GM12864 (cell line): ENCODE measurements at regions not wholly inside any gene's neighbourhood (a gene's known extent, or its start where the extent isn't known, plus 50 kb on each side); places are given as distances from the start of the nearest gene placed in this dataset.

Experiments used
- DNase-seq: peaks from one replicate; pipeline ENCODE4 v3.0.0-alpha.2; 2011; ENCODE audit warnings: low read depth
- H3K4me3 ChIP-seq: 2 replicates; pipeline ENCODE4 v1.5.1; 2011; ENCODE audit warnings: mild to moderate bottlenecking, low read depth, low read length, control low read depth
- TF ChIP-seq, protein P1 (sequence below): IDR thresholded peaks from 2 replicates; pipeline ENCODE4 v1.5.1; 2011; ENCODE audit warnings: low read depth, mild to moderate bottlenecking, moderate library complexity, low read length, control low read depth, inconsistent platforms; ENCODE audit errors: missing control alignments

DNA sequence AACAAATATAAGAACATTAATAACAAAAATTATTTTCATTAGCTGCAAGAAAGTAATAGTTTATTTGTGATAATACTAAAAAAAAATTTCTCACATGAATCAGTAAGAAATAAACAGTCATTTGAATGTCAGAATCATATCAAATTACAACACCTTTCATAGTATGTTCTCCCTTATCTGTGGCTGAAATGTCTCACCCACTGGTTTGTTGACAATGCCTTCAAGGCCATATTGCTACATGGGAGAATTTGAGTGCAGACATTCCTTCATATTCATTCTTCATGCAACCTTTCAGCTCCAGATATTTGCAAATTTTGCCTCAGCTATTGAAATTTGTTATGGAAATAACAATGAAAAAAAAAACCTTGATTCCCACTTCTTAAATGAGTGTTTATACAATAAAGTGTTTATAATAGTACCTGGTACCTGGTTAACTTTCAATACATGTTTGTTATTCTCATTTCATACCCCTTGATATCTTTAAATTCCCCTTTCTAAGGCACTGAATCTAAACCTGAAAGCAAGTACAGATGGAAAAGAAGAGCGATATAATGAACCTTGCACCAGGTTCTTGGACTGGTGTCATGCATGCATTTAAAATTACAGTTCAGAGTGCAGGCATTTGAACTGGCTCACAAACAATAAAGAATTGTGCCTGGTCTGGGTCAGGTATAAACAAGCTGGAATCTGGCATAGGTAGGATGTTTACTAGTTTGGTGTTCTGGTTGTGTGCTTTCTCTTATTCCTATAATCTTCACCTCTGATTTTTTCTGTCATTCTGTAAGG is 242.2 kb upstream of the ADGRL2 start:
- H3K4me3 ChIP-seq: no peak overlapping the region
- TF ChIP-seq, protein P1, sequence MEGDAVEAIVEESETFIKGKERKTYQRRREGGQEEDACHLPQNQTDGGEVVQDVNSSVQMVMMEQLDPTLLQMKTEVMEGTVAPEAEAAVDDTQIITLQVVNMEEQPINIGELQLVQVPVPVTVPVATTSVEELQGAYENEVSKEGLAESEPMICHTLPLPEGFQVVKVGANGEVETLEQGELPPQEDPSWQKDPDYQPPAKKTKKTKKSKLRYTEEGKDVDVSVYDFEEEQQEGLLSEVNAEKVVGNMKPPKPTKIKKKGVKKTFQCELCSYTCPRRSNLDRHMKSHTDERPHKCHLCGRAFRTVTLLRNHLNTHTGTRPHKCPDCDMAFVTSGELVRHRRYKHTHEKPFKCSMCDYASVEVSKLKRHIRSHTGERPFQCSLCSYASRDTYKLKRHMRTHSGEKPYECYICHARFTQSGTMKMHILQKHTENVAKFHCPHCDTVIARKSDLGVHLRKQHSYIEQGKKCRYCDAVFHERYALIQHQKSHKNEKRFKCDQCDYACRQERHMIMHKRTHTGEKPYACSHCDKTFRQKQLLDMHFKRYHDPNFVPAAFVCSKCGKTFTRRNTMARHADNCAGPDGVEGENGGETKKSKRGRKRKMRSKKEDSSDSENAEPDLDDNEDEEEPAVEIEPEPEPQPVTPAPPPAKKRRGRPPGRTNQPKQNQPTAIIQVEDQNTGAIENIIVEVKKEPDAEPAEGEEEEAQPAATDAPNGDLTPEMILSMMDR: no peak
- DNase-seq: no peak

DNA sequence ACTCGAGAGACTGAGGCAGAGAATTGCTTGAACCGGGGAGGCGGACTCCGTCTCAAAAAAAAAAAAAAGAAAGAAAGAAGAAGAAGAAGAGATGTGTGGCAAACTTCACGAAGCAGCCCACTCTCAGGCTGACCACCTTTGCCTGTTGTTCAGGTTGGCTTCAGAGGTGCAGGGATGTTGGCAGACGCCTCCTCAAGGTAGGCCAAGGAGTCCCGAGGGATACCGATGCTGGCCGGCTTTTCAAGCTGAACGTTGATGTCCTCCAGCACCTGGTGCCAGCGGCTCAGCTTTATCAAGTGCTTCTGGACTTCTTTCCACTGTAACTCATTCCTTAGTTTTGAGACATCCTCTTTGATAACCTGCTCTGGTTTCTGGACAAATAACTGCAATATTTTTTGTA is 243.8 kb upstream of the ADGRL2 start:
- no peak overlapping the region for H3K4me3 ChIP-seq
- DNase-seq: no peak
- TF ChIP-seq, protein P1: no peak

DNA sequence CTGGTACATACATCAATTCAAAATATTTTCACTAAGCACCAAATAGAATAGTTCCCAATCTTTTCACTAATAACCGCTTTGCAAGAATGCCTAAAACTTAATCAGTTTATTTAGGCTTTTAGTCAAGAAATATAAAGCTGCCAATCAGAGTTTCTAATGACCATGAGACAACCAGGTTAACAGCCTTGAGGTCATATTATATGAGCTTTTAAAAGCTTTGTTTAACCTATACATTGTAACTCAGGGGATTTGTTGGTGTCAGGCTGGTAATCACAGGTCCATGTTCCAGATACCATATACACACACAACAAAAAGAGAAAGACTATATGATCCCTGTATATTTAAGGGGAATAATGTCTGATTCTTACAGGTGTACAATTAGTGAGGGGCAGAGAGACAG is 246.2 kb upstream of the ADGRL2 start:
- no peak for DNase-seq
- H3K4me3 ChIP-seq: no peak overlapping the region
- TF ChIP-seq, protein P1: no peak

DNA sequence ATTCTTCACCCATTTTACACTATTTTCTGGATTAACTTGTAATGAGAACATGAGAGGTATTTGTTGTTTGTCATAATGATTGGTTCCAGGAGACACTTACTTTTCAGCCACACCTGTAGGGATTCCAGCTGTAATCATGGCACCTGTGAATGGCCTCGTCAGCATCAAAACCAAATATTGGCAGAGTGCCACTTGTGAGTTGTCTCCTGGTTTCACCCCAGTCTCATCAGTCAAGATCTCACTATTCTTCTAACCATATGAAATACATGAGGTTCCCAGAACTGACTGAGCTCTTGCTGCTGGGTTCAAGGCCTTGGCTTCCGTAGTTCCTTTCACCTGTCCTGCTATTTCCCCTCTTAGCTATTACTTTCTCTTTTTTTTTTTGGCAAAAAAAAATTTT is 246.6 kb upstream of the ADGRL2 start:
- TF ChIP-seq, protein P1: no peak
- H3K4me3 ChIP-seq: no peak overlapping the region
- DNase-seq: no peak

DNA sequence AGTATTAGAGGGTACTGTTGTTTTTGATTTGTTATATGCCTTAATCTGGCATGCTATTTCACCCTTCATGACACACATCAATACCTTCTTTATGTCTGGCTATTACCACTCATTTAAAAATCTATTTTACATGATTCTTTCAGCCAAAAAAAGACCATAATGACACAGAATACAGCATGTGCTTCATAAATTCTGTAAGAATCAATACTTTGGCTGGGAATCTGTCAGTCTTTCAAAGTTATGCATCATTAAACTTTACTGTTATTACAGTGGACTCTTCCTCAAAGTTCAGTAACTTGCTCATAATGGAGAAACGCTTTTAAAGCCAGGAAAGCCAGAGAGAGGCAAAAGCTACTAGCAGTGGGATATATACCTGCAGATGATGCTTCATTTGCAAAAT is 247.2 kb upstream of the ADGRL2 start:
- H3K4me3 ChIP-seq: no peak overlapping the region

DNA sequence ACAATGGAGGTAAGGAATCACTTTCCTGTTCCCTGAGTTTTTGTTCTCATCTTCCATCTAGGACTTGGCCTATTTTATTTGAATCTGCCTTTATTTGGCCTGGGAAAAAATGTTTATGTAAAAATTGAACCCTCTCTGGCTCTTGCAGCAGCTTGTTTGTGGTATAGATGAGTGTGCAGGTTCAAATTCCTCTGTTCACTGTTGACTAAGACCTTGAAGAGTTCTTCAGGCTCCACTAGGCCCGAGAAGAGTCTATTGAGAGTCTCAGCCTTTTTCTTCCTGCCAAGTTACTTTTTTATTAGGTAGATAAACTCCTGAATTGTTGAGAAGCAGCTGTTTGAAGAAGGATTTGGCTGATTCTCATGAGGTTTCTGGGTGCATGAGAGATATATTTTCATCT is 248.8 kb upstream of the ADGRL2 start:
- TF ChIP-seq, protein P1: no peak
- no peak for DNase-seq
- no peak overlapping the region for H3K4me3 ChIP-seq

More for the DNA sequence above, 247.2 kb upstream of the ADGRL2 start:
- no peak for DNase-seq
- TF ChIP-seq, protein P1: no peak

DNA sequence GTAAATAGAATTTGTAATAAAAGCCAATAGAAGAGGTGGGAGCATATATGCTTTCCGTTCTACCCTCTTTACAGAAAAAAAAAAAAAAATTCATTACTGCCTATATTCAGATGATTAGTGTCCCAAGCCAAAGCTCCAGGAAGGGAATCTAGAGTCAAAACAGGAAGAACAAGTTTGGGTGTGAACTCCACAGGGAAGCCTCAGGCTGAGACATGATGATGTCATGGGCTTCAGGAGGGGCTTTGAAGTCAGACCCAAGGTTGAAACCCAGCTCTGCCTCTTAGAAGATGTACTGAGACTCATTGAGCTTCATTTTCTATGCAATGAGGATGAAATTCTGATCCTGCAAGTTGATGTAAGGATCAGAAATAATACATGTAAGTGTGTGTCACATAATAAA is 250.0 kb upstream of the ADGRL2 start:
- H3K4me3 ChIP-seq: no peak overlapping the region
- DNase-seq: no peak
- TF ChIP-seq, protein P1: no peak
